Fibroblast of lung (primary cell): ENCODE measurements at regions not wholly inside any gene's neighbourhood (a gene's known extent, or its start where the extent isn't known, plus 50 kb on each side); places are given as distances from the start of the nearest gene placed in this dataset.

Experiments
- DNase-seq, 2 donors: peaks; one replicate each; pipeline versions ENCODE4 v3.0.0 to v3.0.0-alpha.2; 2010; ENCODE audit warnings: low read depth in 2 of 2
- H2AFZ ChIP-seq: 2 replicates; pipeline ENCODE4 v1.5.1; 2012; ENCODE audit warnings: low read length, control low read depth, inconsistent platforms
- H3K27ac ChIP-seq: 2 replicates; pipeline ENCODE4 v1.5.1; 2011; ENCODE audit warnings: low read length, control low read depth; ENCODE audit not compliant: insufficient read depth
- H3K27me3 ChIP-seq: 2 replicates; pipeline ENCODE4 v1.5.1; 2011; ENCODE audit warnings: mild to moderate bottlenecking, low read length; ENCODE audit not compliant: control insufficient read depth, insufficient read depth
- H3K36me3 ChIP-seq: 2 replicates; pipeline ENCODE4 v1.5.1; 2011; ENCODE audit warnings: low read length; ENCODE audit not compliant: control insufficient read depth, insufficient read depth
- H3K4me1 ChIP-seq: 2 replicates; pipeline ENCODE4 v1.5.1; 2011; ENCODE audit warnings: low read length; ENCODE audit not compliant: control insufficient read depth, insufficient read depth; ENCODE audit errors: extremely low read depth
- H3K4me2 ChIP-seq: 2 replicates; pipeline ENCODE4 v1.5.1; 2011; ENCODE audit warnings: low read length, control low read depth; ENCODE audit not compliant: insufficient read depth; ENCODE audit errors: extremely low read depth
- H3K4me3 ChIP-seq, 4 experiments: fragments of 200-600 bp in 1 of 4; sonication (generic) in 1 of 4; replicated peaks in 1 of 4; 2 replicates each; pipeline ENCODE4 v1.5.1; 2011 to 2016; ENCODE audit warnings: low read length in 4 of 4, low read depth in 3 of 4, mild to moderate bottlenecking in 3 of 4, control low read depth in 2 of 4, inconsistent platforms in 1 of 4, mixed read lengths in 1 of 4; ENCODE audit not compliant: insufficient read depth in 1 of 4; ENCODE audit errors: control extremely low read depth in 1 of 4
- H3K79me2 ChIP-seq: 2 replicates; pipeline ENCODE4 v1.5.1; 2012; ENCODE audit warnings: mild to moderate bottlenecking, low read length, inconsistent platforms; ENCODE audit not compliant: control insufficient read depth, insufficient read depth
- H3K9ac ChIP-seq: 2 replicates; pipeline ENCODE4 v1.5.1; 2011; ENCODE audit warnings: mild to moderate bottlenecking, low read length, control low read depth; ENCODE audit not compliant: insufficient read depth
- H3K9me3 ChIP-seq: 2 replicates; pipeline ENCODE4 v1.5.1; 2012; ENCODE audit warnings: low read depth, low read length; ENCODE audit not compliant: control insufficient read depth, insufficient read depth
- H4K20me1 ChIP-seq: 2 replicates; pipeline ENCODE4 v1.5.1; 2011; ENCODE audit warnings: low read length; ENCODE audit not compliant: control insufficient read depth, insufficient read depth; ENCODE audit errors: extremely low read depth
- CTCF ChIP-seq, 2 donors: IDR thresholded peaks in 1 of 2; conservative IDR thresholded peaks in 1 of 2; 1 replicate in 1 of 2; 2 replicates in 1 of 2; pipeline ENCODE4 v1.5.1; 2011 to 2012; ENCODE audit warnings: low read length in 2 of 2, control low read depth in 1 of 2, inconsistent platforms in 1 of 2, low read depth in 1 of 2, mild to moderate bottlenecking in 1 of 2
- EZH2 ChIP-seq: IDR thresholded peaks from 2 replicates; pipeline ENCODE4 v1.5.1; 2012; ENCODE audit warnings: low read length, control low read depth, mild to moderate bottlenecking; ENCODE audit errors: missing control alignments

GRCh38 chr4:15349531-15349935 is 78.3 kb upstream of the C1QTNF7 start:
- Histone ChIP-seq H3K79me2 (no peaks in the 10 kb centered on the region), H2AFZ (no peak overlapping the region)

GRCh38 chr4:15349965-15350364 is 77.9 kb upstream of the C1QTNF7 start:
- H3K4me2 ChIP-seq: no peak overlapping the region
- no peaks in the 10 kb centered on the region for H3K27me3 ChIP-seq
- H4K20me1 ChIP-seq: no peaks in the 10 kb centered on the region
- no peak overlapping the region for H3K27ac ChIP-seq
- H3K36me3 ChIP-seq: no peaks in the 10 kb centered on the region
- H3K9me3 ChIP-seq: no peaks in the 10 kb centered on the region
- no peaks in the 10 kb centered on the region for H3K79me2 ChIP-seq
- H3K9ac ChIP-seq: no peak overlapping the region
- no peak overlapping the region for H3K4me3 ChIP-seq
- H2AFZ ChIP-seq: no peak overlapping the region
- TF ChIP-seq EZH2 (no peak), CTCF (conservative IDR thresholded peaks at IDR 0.05 in 1 of 2, IDR thresholded peaks at IDR 0.05 in 1 of 2; ENCODE audit: low read depth in 1 of 2, low read length in 2 of 2) (no peak)
- no peak for DNase-seq
- no peaks in the 10 kb centered on the region for H3K4me1 ChIP-seq

More at GRCh38 chr4:15349531-15349935, 78.3 kb upstream of the C1QTNF7 start:
- peaks cover 1% of the 10 kb centered on the region for H3K4me1 ChIP-seq
- H4K20me1 ChIP-seq: no peaks in the 10 kb centered on the region
- peak in 1 of 2 donors; percentile 27 for DNase-seq
- H3K4me3 ChIP-seq: no peak overlapping the region
- H3K9me3 ChIP-seq: no peaks in the 10 kb centered on the region
- H3K27ac ChIP-seq: no peak overlapping the region
- H3K36me3 ChIP-seq: no peaks in the 10 kb centered on the region
- H3K27me3 ChIP-seq: no peaks in the 10 kb centered on the region
- no peak overlapping the region for H3K9ac ChIP-seq
- no peak for TF ChIP-seq CTCF (conservative IDR thresholded peaks at IDR 0.05 in 1 of 2, IDR thresholded peaks at IDR 0.05 in 1 of 2; ENCODE audit: low read depth in 1 of 2, low read length in 2 of 2)
- H3K4me2 ChIP-seq: no peak overlapping the region

- Histone ChIP-seq H3K27me3 (no peaks in the 10 kb centered on the region), H3K27ac (no peak overlapping the region), H3K9ac (no peak overlapping the region), H3K79me2 (no peaks in the 10 kb centered on the region), H3K4me3 (no peak overlapping the region), H3K9me3 (no peaks in the 10 kb centered on the region), H3K4me1 (no peaks in the 10 kb centered on the region), H4K20me1 (no peaks in the 10 kb centered on the region), H3K4me2 (no peak overlapping the region), H2AFZ (no peak overlapping the region), H3K36me3 (no peaks in the 10 kb centered on the region)
- peak in 1 of 2 donors; percentile 23 for DNase-seq
- no peak for TF ChIP-seq EZH2
- TF ChIP-seq CTCF (conservative IDR thresholded peaks at IDR 0.05 in 1 of 2, IDR thresholded peaks at IDR 0.05 in 1 of 2; ENCODE audit: low read depth in 1 of 2, low read length in 2 of 2): no peak
Observed at GRCh38 chr4:15352524-15352923, 75.3 kb upstream of the C1QTNF7 start.
